ENCODE measurements at regions not wholly inside any gene's neighbourhood (a gene's known extent, or its start where the extent isn't known, plus 50 kb on each side); places are given as distances from the start of the nearest gene placed in this dataset.

- TF ChIP-seq CTCF (IDR thresholded peaks at IDR 0.05) (no peak), POLR2AphosphoS5 (IDR thresholded peaks at IDR 0.05; ENCODE audit: low read depth, low read length) (no peak), REST (IDR thresholded peaks at IDR 0.05; ENCODE audit: insufficient read depth in 1 of 2, low read depth in 2 of 2, low read length in 1 of 2) (no peak), SIN3A (IDR thresholded peaks at IDR 0.05; ENCODE audit: borderline replicate concordance, insufficient read depth, low read depth, low read length) (no peak), TCF7L2 (IDR thresholded peaks at IDR 0.05; ENCODE audit: low read depth, low read length) (no peak)
Measured at GRCh38 chr7:91343420-91343960, 79.3 kb downstream of the FZD1 start.

Data from Panc1 (cell line).